ENCODE measurements at regions not wholly inside any gene's neighbourhood (a gene's known extent, or its start where the extent isn't known, plus 50 kb on each side); places are given as distances from the start of the nearest gene placed in this dataset.

- Histone ChIP-seq H3K27ac (no peak overlapping the region), H3K27me3 (no peaks in the 10 kb centered on the region), H3K9me3 (no peaks in the 10 kb centered on the region), H3K4me1 (peaks cover 0 to 12% of the 10 kb centered on the region in 2 donors), H3K36me3 (no peaks in the 10 kb centered on the region), H3K4me3 (no peak overlapping the region)
- DNase-seq (ENCODE audit: low spot score) = no peak
- TF ChIP-seq CTCF (IDR thresholded peaks at IDR 0.05) = no peak
Observed at GRCh38 chr18:22783245-22783644, 149.9 kb upstream of the RBBP8 start.

GRCh38 chr18:22783662-22784076 lies 149.5 kb upstream of the RBBP8 start:
- no peak for TF ChIP-seq CTCF (IDR thresholded peaks at IDR 0.05)
- Histone ChIP-seq H3K27ac (no peak overlapping the region), H3K4me3 (no peak overlapping the region), H3K27me3 (no peaks in the 10 kb centered on the region), H3K4me1 (peaks cover 0 to 8% of the 10 kb centered on the region in 2 donors), H3K36me3 (no peaks in the 10 kb centered on the region), H3K9me3 (no peaks in the 10 kb centered on the region)
- DNase-seq (ENCODE audit: low spot score) = no peak

GRCh38 chr18:22789052-22789451 lies 144.1 kb upstream of the RBBP8 start:
- no peak overlapping the region for H3K4me3 ChIP-seq
- no peaks in the 10 kb centered on the region for H3K4me1 ChIP-seq
- H3K27ac ChIP-seq = no peak overlapping the region
- no peak for TF ChIP-seq CTCF (IDR thresholded peaks at IDR 0.05)
- no peaks in the 10 kb centered on the region for H3K36me3 ChIP-seq
- DNase-seq (ENCODE audit: low spot score) = no peak
- H3K27me3 ChIP-seq = no peaks in the 10 kb centered on the region
- no peaks in the 10 kb centered on the region for H3K9me3 ChIP-seq

GRCh38 chr18:22789600-22789999 lies 143.5 kb upstream of the RBBP8 start:
- Histone ChIP-seq H3K27me3 (no peaks in the 10 kb centered on the region), H3K36me3 (no peaks in the 10 kb centered on the region), H3K9me3 (no peaks in the 10 kb centered on the region), H3K4me3 (no peak overlapping the region), H3K4me1 (no peaks in the 10 kb centered on the region), H3K27ac (no peak overlapping the region)
- no peak for DNase-seq (ENCODE audit: low spot score)
- no peak for TF ChIP-seq CTCF (IDR thresholded peaks at IDR 0.05)

- H3K36me3 ChIP-seq = no peaks in the 10 kb centered on the region
- H3K27me3 ChIP-seq = no peaks in the 10 kb centered on the region
- no peak for DNase-seq (ENCODE audit: low spot score)
- H3K27ac ChIP-seq = no peak overlapping the region
- H3K9me3 ChIP-seq = no peaks in the 10 kb centered on the region
- H3K4me1 ChIP-seq = no peaks in the 10 kb centered on the region
- no peak overlapping the region for H3K4me3 ChIP-seq
- TF ChIP-seq CTCF (IDR thresholded peaks at IDR 0.05) = no peak
Observed at GRCh38 chr18:22790545-22791309, 142.4 kb upstream of the RBBP8 start.

- Histone ChIP-seq H3K9me3 (no peaks in the 10 kb centered on the region), H3K4me1 (no peaks in the 10 kb centered on the region), H3K36me3 (no peaks in the 10 kb centered on the region), H3K27ac (no peak overlapping the region), H3K27me3 (no peaks in the 10 kb centered on the region), H3K4me3 (no peak overlapping the region)
- DNase-seq (ENCODE audit: low spot score) = no peak
- no peak for TF ChIP-seq CTCF (IDR thresholded peaks at IDR 0.05)
Observed at GRCh38 chr18:22791310-22791610, 141.9 kb upstream of the RBBP8 start.
